GM21367 (cell line): ENCODE measurements at regions not wholly inside any gene's neighbourhood (a gene's known extent, or its start where the extent isn't known, plus 50 kb on each side); places are given as distances from the start of the nearest gene placed in this dataset.
"Not testable (repeated sequence)": the region's sequence is repeated elsewhere in the genome, so short reads cannot be mapped to it uniquely, and the experiment has no call there.

Experiments used
- ATAC-seq: cut with Tn5 transposase; IDR thresholded peaks from one replicate; pipeline ENCODE4 v1.9.1; 2021; ENCODE audit not compliant: unreplicated experiment

DNA sequence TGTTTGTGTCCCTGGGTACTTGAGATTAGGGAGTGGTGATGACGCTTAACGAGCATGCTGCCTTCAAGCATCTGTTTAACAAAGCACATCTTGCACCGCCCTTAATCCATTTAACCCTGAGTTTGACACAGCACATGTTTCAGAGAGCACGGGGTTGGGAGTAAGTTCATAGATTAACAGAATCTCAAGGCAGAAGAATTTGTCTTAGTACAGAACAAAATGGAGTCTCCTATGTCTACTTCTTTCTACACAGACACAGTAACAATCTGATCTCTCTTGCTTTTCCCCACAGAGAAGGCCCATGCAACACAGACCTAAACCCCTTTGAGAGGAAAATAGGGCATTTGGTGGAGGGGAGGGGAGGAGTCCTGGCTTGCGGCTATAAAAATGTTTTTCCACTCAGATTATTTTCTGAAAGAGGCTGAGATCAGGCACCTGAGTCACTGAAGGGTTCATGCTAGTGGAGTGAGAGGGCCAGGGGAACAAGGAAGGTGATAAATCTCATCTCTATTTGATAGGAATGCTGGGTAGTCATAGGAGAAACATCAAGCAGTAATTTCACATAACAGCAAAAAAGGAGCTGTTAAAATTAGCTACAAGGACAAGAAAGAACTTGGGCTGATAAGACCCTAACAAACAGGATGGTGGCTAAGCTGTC is 136.9 kb downstream of the OR2B2 start:
- ATAC-seq, result not testable (repeated sequence)

DNA sequence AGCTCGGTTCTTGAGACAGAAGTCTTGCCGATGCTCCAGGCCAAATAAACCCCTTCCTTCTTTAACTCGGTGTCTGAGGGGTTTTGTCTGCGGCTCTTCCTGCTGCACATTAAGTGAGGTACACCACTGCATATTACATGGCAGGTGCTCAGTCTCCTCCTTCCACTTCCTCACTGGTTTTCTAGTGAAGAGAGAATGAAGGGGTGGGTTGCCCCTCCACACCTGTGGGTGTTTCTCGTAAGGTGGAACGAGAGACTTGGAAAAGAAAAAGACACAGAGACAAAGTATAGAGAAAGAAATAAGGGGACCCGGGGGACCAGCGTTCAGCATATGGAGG is 138.0 kb downstream of the OR2B2 start:
- not testable (repeated sequence) for ATAC-seq

DNA sequence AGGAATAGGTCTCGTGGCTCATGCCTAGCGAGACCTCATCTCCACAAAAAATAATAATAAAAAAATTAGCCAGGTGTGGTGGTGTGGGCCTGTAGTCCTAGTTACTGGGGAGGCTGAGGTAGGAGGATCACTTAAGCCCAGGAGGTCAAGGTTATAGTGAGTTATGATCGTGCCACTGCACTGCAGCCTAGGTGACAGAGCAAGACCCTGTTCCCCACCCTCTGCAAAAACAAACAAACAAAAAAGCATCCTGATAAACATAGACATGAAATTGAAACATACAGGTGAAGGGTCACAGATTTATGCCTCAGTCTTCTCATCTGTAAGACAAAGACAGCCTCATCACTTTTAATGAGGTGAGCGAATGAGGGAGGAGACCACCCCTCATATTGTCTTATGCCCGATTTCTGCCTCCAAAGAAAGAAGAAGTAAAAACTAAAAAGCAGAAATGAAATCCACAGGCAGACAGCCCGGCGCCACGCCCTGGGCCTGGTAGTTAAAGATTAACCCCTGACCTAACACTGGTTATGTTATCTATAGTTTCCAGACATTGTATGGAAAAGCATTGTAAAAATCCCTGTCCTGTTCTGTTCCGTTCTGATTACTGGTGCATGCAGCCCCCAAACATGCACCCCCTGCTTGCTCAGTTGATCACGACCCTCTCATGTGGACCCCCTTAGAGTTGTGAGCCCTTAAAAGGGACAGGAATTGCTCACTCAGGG is 138.5 kb downstream of the OR2B2 start:
- ATAC-seq, result not testable (repeated sequence)

DNA sequence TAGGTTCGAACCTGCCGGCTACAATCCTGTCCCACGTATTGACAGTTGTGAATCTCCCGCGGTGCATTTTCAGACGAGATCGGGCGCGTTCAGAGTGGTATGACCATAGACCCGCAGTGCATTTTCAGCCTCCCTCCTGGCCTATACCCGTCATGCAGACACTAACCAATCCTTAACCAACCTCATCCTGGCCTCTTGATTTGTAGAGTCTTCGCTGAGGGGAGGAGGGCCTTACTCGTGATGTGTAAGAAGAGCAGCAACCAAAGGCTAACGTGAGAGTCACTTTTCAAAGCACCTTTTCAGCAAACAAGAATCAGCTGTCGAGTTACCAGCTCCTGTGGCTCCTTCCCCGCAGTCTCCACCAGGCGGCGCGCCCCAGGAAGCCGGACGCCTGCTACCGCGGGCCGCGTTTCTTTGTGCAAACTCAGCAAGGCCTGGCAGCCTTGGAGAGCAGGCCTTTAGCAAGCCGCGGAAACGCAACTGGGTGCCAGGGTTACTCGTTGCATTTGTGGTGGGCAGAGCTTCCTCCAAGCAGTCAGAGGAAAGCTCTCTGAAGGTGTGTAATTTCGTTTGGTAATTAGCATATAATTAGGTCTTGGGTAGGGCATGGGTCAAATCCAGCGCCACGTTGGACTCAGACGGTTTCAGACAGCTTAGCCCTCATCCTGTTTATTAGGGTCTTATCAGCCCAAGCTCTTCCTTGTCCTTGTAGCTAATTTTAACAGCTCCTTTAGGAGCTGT is 139.8 kb downstream of the OR2B2 start:
- no peak for ATAC-seq

DNA sequence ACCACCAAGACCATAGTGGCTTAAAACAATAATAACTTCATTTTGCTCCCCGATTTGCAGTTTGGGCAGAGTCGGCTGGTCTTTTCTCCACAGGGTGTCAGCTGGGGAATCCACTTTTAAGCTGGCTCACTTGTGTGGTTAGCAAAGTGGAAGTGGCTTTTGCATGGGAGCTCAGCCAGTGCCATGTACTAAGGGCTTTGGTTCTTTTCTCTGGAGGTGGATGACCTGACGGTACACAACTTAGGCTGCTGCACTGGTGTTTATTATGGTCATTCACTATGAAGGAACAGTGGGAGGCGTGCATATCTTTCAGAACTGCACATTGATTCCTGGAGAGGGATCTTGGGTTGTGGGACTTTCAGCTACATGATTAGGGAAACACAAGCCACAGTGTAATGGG is 141.0 kb downstream of the OR2B2 start:
- no peak for ATAC-seq

DNA sequence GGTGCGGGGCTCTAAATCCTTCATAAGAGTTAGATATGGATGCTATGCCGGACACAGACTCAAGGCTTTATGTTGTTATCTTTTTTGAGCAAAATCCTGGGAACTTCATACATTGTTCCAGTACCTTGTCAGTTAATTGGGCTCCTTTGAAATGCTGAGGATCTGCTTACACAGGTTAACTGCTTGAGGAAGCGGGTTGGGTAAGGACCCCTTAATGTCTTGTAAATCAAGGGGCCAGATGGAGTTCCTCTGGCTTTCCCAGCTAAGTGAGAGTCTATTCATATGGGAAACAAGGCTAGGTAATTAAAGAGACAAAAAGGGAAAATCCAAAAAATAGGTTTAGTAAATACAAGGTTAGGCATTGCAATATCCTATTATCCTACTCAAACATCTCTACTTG is 141.5 kb downstream of the OR2B2 start:
- no peak for ATAC-seq

GRCh38 chr6:27768556-27768955 is 143.6 kb downstream of the OR2B2 start:
- ATAC-seq, result no peak

- ATAC-seq, result no peak
Observed at GRCh38 chr6:27767851-27768250, 144.3 kb downstream of the OR2B2 start.

DNA sequence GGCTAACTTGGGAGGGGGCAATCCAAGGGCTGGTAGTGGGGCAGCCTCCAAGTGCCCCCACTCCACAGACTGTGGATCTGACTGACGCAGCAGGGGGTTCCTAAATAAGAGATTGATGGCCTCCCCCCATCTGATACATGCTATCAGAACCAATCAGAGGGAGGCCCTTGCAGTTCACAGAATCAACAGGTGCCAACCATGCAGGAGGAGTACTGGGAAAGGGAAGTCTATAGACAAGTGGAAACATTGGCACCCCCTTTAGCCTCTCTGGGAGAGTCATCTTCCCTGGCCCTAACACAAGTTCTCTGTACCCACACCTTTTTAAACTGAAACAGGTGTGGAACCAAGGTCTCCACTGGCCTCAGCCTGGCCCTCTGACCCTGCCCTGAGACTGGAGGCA is 145.8 kb downstream of the OR2B2 start:
- no peak for ATAC-seq

- no peak for ATAC-seq
Observed at GRCh38 chr6:27765028-27765590, 147.1 kb downstream of the OR2B2 start.

DNA sequence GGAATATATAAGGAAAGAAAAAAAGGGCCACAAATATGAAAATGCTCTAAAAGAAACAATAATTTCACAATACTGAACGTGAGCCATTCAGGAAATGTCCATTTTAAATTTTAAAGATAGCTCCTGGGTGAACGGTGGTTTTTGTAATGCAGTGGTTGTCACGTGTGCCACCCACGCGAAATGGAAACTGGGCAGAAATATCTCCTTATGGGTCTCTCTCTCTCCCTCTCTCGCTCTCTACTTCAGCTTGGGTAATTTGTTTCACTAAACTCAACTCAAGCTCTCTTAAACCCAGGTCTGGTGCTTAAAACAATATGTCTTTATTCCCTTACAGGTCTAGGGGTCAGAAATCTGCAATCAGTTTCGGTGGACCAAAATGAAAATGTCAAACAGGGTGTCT is 150.8 kb downstream of the OR2B2 start:
- no peak for ATAC-seq

DNA sequence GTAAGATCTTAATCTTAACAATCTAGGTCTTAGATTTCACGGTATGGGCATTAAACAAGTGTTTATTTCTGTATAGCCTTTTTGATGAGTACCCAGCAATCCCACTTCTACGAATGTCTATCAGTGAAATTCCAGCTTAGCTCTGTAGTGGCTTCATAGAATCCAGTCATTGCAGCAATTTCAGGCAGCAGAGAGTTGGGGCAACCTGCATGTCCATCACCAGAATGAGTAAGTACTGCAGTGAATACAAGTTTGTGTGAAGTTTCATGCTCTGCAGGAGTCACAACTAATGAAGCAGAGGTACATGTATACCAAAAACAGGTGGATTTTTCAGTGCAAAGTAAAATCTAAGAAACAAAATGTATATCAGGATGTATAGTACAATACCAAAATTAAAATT is 151.7 kb downstream of the OR2B2 start:
- ATAC-seq, result no peak

GRCh38 chr6:27759930-27760329 is 152.3 kb downstream of the OR2B2 start:
- ATAC-seq, result no peak

- ATAC-seq, result no peak
Observed at GRCh38 chr6:27758491-27758890, 153.7 kb downstream of the OR2B2 start.

DNA sequence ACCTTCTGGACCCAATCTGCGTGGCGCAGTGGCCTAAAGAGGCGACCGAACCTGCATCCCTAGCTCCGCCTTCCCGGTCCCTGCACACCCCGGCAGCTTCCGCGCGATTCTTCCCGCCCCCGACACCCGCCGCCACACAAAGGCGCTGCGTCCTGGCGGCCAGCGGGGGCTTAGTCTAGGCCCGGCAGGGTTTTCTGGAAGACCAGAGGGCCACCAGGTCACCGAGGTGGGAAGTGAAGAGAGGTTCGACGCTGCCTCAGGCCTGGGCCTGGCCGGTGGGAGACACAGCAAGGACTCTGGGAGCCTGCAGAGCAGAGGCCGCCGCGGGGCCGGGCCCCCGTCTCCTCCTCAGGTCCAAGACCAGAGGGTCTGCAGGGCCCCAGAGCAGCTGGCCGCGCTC is 154.9 kb downstream of the OR2B2 start:
- no peak for ATAC-seq

GRCh38 chr6:27755768-27756167 is 156.4 kb downstream of the OR2B2 start:
- no peak for ATAC-seq

DNA sequence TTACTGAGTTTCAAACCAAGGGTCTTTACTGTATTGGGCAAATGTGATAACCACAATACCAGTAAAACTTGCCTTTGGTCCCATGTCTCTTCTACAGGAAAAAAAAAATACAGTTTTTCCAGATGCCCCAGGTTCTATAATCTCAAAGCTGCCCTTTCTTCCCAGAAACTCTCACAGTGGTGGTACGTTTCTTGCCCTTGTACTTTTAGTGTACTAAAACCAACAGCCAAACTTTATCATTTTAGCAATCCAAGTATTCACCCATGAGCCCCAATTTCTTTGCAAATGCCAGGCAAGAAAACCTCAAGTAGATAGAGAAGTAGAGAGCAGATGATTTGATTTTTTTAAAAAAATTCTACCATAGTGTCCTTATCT is 157.8 kb downstream of the OR2B2 start:
- ATAC-seq, result no peak

GRCh38 chr6:27753668-27754407 is 158.4 kb downstream of the OR2B2 start:
- ATAC-seq, result peak; percentile 46

- ATAC-seq, result peak; percentile 39
Observed at GRCh38 chr6:27752038-27752885, 159.9 kb downstream of the OR2B2 start.

DNA sequence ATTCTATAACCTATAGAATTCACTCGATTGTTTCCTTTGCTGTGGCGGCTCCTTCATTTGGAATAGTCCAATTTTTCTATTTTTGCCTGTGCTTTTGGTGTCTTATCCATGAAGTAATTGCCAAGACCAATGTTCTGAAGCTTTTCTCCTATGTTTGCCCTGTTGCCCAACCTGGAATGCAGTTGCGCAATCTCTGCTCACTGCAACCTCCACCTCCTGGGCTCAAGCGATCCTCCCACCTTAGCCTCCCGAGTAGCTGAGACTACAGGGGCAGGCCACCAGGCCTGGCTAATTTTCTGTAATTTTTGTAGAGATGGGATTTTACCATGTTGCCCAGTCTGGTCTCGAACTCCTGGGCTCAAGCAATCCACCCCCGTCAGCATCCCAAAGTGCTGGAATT is 163.5 kb downstream of the OR2B2 start:
- no peak for ATAC-seq
